Tongue (tissue), 2 donors: ENCODE measurements at regions not wholly inside any gene's neighbourhood (a gene's known extent, or its start where the extent isn't known, plus 50 kb on each side); places are given as distances from the start of the nearest gene placed in this dataset. TPM values are rescaled to one million over a fixed set of nuclear protein-coding genes. Genes with fewer than 3 reads are reported as not detected.

ENCODE experiments used
- DNase-seq: peaks from one replicate; pipeline ENCODE4 v3.0.0-alpha.2; 2015
- small RNA-seq: library from RNA; depleted of rRNA; stranded (forward); fragments of <200 nt; gene quantifications from one replicate; pipeline ENCODE3, GENCODE V24; 2014; ENCODE audit warnings: low replicate concordance

- no peak for DNase-seq
Observed at GRCh38 chr5:121741156-121741555, 110.5 kb upstream of the FTMT start.

GRCh38 chr5:121744577-121744976 lies 107.1 kb upstream of the FTMT start:
- no peak for DNase-seq

GRCh38 chr5:121745407-121745806 lies 106.3 kb upstream of the FTMT start:
- DNase-seq: no peak

GRCh38 chr5:121746763-121747162 lies 104.9 kb upstream of the FTMT start:
- DNase-seq: no peak

GRCh38 chr5:121748686-121749085 lies 103.0 kb upstream of the FTMT start:
- peak; percentile 37 for DNase-seq

- no peak for DNase-seq
Observed at GRCh38 chr5:121752149-121752548, 99.5 kb upstream of the FTMT start.

GRCh38 chr5:121755266-121755665 lies 96.4 kb upstream of the FTMT start:
- DNase-seq: no peak

GRCh38 chr5:121757753-121758152 lies 93.9 kb upstream of the FTMT start:
- DNase-seq: no peak

GRCh38 chr5:121758615-121759014 lies 93.1 kb upstream of the FTMT start:
- no peak for DNase-seq

GRCh38 chr5:121762426-121762825 lies 89.3 kb upstream of the FTMT start:
- DNase-seq: no peak

- no peak for DNase-seq
Observed at GRCh38 chr5:121763665-121764064, 88.0 kb upstream of the FTMT start.

- no peak for DNase-seq
Observed at GRCh38 chr5:121780406-121780805, 71.3 kb upstream of the FTMT start.

GRCh38 chr5:121783700-121784099 lies 68.0 kb upstream of the FTMT start:
- DNase-seq: no peak

- no peak for DNase-seq
Observed at GRCh38 chr5:121793791-121794190, 57.9 kb upstream of the FTMT start.

GRCh38 chr5:121795511-121795910 lies 56.2 kb upstream of the FTMT start:
- no peak for DNase-seq

GRCh38 chr5:121797681-121798518 lies 53.8 kb upstream of the FTMT start:
- no peak for DNase-seq

Small RNA genes in the stretch of these regions (small RNA-seq; reads per million reads assigned to genes)
- gene AC010350.1: not detected
